ENCODE measurements at regions not wholly inside any gene's neighbourhood (a gene's known extent, or its start where the extent isn't known, plus 50 kb on each side); places are given as distances from the start of the nearest gene placed in this dataset.

DNA sequence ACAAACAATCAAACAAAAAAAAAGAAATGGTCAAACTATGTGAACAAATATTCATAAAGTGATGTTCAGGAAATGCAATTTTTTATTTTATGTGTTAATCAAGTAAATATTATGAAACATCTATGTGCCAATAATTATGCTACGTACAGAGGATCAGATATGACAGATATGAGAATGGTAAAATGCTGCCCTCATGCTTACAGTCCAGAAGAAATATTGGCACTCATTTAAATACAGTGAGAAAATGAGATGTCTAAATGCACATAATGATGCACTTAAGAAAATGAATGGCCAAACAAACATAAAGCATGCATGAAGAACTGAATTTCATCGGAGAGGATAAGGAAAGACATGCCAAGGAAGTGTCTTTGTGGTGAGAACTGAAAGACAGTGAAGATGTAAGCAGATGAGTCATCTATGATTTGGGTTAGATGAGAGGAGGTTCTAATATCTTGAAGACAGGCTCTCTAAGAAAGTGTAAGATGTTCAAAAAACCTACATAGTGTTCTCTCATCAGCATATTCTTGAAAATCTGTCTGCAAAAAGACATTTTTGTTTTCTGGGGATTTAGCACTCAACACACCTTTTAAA lies 1231.1 kb upstream of the ACO1 start:
- H3K9me3 ChIP-seq (ENCODE audit: control insufficient read depth, insufficient read depth, low read length), result no peaks in the 10 kb centered on the region

DNA sequence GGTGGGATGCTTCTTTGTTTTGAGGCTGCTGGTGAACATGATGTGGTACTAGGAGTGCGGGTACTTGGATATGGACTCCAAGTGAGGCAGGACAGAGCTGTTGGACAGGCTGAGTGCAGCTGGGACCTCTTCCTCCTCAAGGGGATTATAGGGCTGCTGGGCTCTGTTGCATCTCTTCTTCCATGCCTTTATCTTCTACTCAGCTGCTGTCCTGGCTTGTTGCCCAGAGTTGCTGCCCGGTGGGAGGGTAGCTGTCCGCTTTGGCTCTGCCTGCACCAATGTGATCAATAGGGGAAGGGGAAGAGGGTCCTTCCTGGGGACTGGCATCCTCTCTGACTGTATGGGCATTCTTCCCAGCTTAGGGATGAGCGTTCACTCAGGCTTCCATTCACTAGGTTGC lies 1217.9 kb upstream of the ACO1 start:
- Histone ChIP-seq H3K36me3 (ENCODE audit: control insufficient read depth, low read length) (no peaks in the 10 kb centered on the region), H3K4me2 (ENCODE audit: low read length) (no peak overlapping the region), H3K27me3 (ENCODE audit: control insufficient read depth, low read length) (no peaks in the 10 kb centered on the region), H3K9me3 (ENCODE audit: control insufficient read depth, insufficient read depth, low read length) (no peaks in the 10 kb centered on the region), H3K79me2 (ENCODE audit: control insufficient read depth, low read length) (no peaks in the 10 kb centered on the region), H3K4me1 (ENCODE audit: control insufficient read depth, low read length) (no peaks in the 10 kb centered on the region), H3K4me3 (ENCODE audit: low read length) (no peak overlapping the region), H3K9me2 (replicated peaks; ENCODE audit: control insufficient read depth, low read length) (no peaks in the 10 kb centered on the region), H4K20me1 (ENCODE audit: control insufficient read depth, insufficient read depth, low read depth, low read length) (no peaks in the 10 kb centered on the region), H3F3A (ENCODE audit: control insufficient read depth, insufficient read depth) (no peaks in the 10 kb centered on the region), H3K27ac (ENCODE audit: low read depth, low read length) (no peak overlapping the region)
- no peak for TF ChIP-seq EZH2phosphoT487 (IDR thresholded peaks at IDR 0.05; ENCODE audit: borderline replicate concordance, low read length)
- TF ChIP-seq, protein P1, sequence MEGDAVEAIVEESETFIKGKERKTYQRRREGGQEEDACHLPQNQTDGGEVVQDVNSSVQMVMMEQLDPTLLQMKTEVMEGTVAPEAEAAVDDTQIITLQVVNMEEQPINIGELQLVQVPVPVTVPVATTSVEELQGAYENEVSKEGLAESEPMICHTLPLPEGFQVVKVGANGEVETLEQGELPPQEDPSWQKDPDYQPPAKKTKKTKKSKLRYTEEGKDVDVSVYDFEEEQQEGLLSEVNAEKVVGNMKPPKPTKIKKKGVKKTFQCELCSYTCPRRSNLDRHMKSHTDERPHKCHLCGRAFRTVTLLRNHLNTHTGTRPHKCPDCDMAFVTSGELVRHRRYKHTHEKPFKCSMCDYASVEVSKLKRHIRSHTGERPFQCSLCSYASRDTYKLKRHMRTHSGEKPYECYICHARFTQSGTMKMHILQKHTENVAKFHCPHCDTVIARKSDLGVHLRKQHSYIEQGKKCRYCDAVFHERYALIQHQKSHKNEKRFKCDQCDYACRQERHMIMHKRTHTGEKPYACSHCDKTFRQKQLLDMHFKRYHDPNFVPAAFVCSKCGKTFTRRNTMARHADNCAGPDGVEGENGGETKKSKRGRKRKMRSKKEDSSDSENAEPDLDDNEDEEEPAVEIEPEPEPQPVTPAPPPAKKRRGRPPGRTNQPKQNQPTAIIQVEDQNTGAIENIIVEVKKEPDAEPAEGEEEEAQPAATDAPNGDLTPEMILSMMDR (IDR thresholded peaks at IDR 0.05; ENCODE audit: low read depth, low read length, poor library complexity, severe bottlenecking), result no peak

More for the DNA sequence above, 1231.1 kb upstream of the ACO1 start:
- Histone ChIP-seq H3K4me2 (ENCODE audit: low read length) (no peak overlapping the region), H3K27me3 (ENCODE audit: control insufficient read depth, low read length) (no peaks in the 10 kb centered on the region), H3K9me2 (replicated peaks; ENCODE audit: control insufficient read depth, low read length) (no peaks in the 10 kb centered on the region), H3K4me3 (ENCODE audit: low read length) (no peak overlapping the region), H3K4me1 (ENCODE audit: control insufficient read depth, low read length) (no peaks in the 10 kb centered on the region), H3K36me3 (ENCODE audit: control insufficient read depth, low read length) (no peaks in the 10 kb centered on the region), H3K79me2 (ENCODE audit: control insufficient read depth, low read length) (no peaks in the 10 kb centered on the region), H3K27ac (ENCODE audit: low read depth, low read length) (no peak overlapping the region), H4K20me1 (ENCODE audit: control insufficient read depth, insufficient read depth, low read depth, low read length) (no peaks in the 10 kb centered on the region), H3F3A (ENCODE audit: control insufficient read depth, insufficient read depth) (no peaks in the 10 kb centered on the region)
- no peak for TF ChIP-seq EZH2phosphoT487 (IDR thresholded peaks at IDR 0.05; ENCODE audit: borderline replicate concordance, low read length)
- TF ChIP-seq, protein P1 (IDR thresholded peaks at IDR 0.05; ENCODE audit: low read depth, low read length, poor library complexity, severe bottlenecking), result no peak

DNA sequence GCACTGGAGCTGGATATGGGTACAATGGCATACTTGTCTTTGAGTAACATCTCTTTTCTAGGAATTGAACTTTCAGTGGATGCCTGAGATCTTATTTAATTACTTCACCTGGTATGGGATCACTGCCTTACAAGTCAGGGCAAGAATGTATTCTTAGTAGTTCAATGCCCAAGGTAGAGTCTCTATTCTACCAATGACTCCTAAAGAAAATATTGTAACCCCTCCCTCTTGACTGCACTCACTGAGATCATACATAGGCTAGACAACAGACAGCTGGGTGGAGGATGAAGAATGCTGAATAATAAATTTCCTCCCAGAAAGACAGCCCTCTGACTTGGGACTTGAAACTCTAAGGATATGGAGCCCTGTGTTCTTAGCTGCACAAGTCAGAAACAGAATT lies 1216.3 kb upstream of the ACO1 start:
- H3K4me1 ChIP-seq (ENCODE audit: control insufficient read depth, low read length), result no peaks in the 10 kb centered on the region
- TF ChIP-seq, protein P1 (IDR thresholded peaks at IDR 0.05; ENCODE audit: low read depth, low read length, poor library complexity, severe bottlenecking), result no peak
- no peak for TF ChIP-seq EZH2phosphoT487 (IDR thresholded peaks at IDR 0.05; ENCODE audit: borderline replicate concordance, low read length)
- no peaks in the 10 kb centered on the region for H3K27me3 ChIP-seq (ENCODE audit: control insufficient read depth, low read length)
- H3K27ac ChIP-seq (ENCODE audit: low read depth, low read length), result no peak overlapping the region
- no peaks in the 10 kb centered on the region for H3K9me2 ChIP-seq (replicated peaks; ENCODE audit: control insufficient read depth, low read length)
- H3K36me3 ChIP-seq (ENCODE audit: control insufficient read depth, low read length), result no peaks in the 10 kb centered on the region
- H4K20me1 ChIP-seq (ENCODE audit: control insufficient read depth, insufficient read depth, low read depth, low read length), result no peaks in the 10 kb centered on the region
- no peak overlapping the region for H3K4me3 ChIP-seq (ENCODE audit: low read length)
- no peaks in the 10 kb centered on the region for H3K79me2 ChIP-seq (ENCODE audit: control insufficient read depth, low read length)
- H3K9me3 ChIP-seq (ENCODE audit: control insufficient read depth, insufficient read depth, low read length), result no peaks in the 10 kb centered on the region
- no peaks in the 10 kb centered on the region for H3F3A ChIP-seq (ENCODE audit: control insufficient read depth, insufficient read depth)
- no peak overlapping the region for H3K4me2 ChIP-seq (ENCODE audit: low read length)

Measured in DOHH2 (cell line).